CD4-positive, alpha-beta T cell treated with Interleukin-1 beta for 1 hour (primary cell): ENCODE measurements at regions not wholly inside any gene's neighbourhood (a gene's known extent, or its start where the extent isn't known, plus 50 kb on each side); places are given as distances from the start of the nearest gene placed in this dataset.

Experiments
- DNase-seq, 2 donors: peaks; one replicate each; pipeline ENCODE4 v3.0.0-alpha.2; 2020 to 2022

DNA sequence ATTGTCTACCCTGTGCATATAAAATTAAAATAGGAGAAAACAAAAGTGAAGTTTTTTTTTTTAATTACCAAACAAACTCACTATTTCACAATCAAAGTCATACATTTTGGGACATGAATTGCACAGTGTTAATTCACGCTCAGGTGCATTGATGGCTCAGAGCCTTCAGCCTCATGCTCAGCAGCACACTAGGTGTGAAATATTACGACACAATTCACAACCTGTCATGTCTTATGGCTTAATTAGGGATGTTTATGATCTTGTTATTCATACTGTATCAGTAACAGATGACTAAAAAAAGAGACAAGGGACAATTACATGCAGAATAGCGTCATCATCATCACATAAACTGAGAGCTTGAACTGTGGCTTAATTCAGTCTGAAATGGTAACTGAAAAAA lies 2005.5 kb upstream of the PCDH20 start:
- no peak for DNase-seq

DNA sequence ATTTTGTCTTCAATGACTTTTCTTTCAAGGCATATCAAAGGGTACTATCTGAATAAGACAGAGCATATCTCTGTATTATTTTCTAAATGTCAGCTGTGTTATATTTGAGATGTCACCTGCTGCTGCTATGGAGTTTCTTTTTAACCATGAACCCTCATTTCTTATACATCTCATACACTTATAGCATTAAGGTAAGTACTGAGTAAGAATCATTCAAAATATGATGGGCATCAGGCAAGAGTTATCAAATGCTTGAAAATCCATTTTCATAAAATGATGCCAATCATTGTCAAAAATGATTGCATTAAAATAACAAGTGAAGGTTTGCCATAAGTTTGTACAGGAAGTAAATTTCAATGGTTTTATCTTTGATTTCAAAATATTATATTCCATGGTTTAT lies 2005.0 kb upstream of the PCDH20 start:
- DNase-seq, result no peak

DNA sequence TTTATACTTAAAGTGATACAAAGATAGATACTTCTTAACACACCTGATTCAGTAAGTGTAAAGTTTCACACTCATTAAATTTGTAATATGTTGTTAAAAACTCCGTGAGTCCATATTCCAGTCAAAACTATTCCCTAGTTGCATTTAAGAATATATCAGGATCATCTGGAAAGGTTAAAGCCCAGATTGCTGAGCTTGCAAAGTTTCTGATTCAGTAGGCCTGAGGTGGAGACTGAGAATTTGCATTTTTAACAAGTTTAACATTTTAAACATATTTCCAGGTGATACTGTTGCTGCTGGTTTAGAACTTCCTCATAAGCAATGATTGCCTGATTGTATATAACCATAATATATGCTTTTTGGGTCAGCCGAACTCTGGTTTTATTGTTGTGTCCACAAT lies 1998.6 kb upstream of the PCDH20 start:
- DNase-seq, result no peak

DNA sequence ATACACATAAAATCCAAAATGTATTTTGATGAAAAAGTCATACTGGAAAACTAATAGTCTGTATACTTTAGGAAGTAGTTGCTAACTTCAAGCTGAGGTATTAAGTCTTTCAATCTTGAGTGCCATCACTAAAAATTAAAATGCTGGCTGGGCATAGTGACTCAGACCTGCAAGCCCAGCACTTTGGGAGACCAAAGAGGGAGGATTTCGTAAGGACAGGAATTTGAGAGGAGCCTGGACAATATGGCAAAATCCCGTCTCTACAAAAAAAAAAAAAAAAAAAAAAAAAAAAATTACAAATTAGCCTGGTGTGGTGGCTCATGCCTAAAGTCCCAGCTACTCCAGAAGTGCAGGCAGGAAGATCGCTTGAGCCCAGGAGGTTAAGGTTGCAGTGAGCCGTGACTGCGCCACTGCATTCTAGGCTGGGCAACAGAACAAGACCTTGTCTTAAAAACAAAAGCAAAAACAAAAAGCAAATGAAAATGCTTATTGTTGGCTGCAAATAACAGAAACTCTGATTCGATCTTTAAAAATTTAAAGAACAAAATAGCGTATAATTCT lies 1994.2 kb upstream of the PCDH20 start:
- DNase-seq, result no peak

DNA sequence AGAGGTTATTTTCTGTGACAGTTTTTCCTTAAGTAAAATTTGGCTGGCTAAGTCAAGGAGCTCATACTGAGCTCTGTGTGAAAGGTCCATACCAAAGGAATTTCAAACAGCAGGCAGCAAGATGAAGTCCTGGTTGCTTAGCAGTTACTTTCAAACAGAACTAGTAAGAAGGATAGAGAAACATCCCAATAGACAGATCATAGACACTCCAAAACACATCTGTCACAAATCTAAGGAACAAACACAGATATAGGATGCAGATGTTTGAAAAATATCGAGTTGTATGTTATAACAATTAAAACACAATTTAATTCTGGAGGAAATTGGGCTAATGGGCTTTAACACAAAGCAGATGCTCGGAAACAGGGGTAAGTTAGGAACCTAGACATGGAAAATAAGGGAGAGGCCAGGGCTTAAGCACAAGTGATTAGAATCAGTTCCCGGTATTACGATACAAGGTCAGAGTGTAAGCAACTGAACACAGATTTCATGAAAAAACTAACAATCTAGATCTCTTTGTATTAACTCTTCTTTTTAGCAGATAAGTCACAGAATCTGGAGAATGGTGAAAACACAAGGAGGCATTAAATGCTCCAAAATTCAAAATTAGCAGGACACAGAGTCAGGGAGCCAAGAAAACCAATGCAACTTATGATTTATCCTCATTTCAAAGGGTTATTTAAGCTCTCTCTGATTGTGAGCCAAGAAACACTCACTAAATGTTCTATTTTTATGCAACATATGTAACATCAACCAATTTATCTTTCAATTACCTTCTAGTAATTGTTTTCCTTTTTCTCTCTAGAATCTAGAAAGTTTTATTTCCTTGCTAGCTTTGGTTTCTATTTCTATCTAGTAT lies 1992.9 kb upstream of the PCDH20 start:
- no peak for DNase-seq

DNA sequence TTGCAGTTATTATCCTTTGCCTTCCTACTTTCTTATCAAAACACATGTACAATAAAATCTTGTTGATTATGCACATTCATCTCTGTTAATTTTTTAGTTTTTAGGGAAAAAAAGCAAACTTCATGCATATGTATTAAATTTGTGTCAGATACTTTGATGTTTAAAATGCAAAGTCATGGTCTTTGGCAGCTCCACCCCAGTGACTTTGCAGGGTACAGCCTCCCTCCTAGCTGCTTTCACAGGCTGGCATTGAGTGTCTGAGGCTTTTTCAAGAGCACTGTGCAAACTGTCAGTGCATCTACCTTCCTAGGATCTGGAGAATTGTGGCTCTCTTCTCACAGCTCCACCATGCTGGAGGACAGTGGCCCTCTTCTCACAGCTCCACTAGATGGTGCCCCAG lies 1988.1 kb upstream of the PCDH20 start:
- DNase-seq, result no peak

DNA sequence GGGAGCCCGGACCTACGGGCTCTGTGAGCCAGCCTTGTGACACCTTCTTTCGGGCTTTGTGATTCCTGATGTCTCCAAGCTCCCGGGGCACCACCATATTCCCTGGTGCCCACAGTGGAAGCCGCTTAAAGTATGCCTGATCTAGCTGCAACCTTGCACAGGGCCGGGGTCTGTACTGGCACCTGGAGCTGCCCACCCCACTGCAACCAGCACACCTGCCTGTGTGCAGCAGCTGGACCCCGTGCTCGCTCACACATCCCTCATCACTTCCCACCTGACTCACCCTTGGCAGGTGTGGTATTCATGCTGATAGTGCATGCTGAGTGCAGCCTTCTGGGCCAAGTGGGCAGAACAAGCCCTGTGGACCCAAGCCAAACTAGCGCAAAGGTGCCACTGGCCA lies 1981.1 kb upstream of the PCDH20 start:
- no peak for DNase-seq

DNA sequence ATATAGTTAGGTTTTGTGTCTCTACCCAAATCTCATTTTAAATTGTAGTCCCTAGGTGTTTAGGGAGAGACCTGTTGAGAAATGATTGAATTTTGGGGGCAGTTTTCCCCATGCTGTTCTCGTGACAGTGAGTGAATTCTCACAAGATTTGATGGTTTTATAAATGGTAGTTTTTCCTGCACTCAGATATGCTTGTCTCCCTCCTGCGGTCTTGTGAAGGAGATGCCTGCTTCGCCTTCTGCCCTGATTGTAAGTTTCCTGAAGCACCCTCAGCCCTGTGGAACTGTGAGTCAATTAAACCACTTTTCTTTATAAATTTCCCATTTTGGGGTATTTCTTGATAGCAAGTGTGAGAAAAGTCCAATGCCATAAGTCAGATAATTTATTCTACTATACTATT lies 1977.5 kb upstream of the PCDH20 start:
- no peak for DNase-seq

DNA sequence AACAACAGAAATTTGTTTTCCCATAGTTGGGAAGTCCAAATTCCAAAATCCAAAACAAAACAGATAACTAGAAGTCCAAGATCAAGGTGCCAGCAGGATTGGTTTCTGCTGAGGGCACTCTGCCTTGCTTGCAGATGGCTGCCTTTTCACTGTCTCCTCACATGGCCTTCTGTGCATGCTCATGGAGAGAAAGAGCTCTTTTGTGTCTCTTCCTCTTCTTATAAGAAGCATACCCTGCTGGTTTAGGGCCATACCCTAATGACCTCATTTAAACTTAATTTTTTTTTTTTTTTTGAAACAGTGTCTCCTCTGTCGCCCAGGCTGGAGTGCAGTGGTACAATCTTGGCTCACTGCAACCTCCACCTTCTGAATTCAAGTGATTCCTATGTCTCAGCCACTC lies 1974.1 kb upstream of the PCDH20 start:
- DNase-seq, result no peak

DNA sequence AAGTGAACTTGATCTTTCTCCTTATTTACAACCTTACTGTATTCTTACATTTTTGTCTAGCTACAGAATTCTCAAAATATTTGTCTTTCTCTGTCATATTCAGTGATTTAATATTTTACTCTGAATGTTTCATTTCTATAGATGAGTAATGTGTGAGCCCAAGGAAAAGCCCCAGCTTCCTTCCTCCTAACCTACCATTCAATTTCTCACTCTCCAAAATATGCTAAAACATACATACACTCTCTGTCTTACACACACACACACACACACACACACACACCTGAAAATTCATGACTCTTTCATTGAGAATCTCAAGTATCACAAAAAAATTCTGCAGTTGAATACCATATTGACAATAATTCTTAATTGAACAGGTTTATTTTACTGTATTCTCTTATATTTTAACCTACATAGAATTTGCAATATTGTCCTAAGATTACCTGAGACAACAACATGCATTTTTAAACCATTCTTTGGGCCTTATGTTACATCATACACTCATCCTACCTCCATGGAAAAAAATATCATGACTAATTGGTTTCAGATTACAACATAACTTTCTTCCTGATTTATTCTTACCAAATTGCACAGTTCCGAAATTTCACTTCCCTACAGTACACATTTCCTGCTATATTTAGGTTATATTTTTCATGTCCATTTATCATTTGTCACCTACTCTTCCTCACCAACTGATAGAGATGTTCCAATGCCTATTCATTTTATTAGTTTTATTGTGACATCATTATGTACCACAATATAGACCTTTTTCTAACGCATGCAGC lies 1965.6 kb upstream of the PCDH20 start:
- DNase-seq, result no peak

DNA sequence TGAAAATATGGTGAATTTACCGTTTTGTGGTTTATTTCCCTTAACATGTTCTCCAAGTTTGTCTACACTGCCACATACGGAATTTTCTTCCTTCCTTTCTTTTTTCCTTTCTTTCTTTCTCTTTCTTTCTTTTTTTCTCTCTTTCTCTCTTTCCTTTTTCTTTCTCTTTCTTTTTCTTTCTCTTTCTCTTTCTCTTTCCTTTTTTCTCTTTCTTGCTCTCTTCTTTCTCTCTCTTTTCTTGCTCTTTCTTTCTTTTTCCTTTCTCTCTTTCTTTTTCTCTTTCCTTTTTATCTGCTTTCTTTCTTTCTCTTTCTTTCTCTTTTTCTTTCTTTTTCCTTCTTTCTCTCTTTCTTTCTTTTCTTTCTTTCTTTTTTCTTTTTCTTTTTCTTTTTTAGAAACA lies 1962.3 kb upstream of the PCDH20 start:
- DNase-seq, result no peak

DNA sequence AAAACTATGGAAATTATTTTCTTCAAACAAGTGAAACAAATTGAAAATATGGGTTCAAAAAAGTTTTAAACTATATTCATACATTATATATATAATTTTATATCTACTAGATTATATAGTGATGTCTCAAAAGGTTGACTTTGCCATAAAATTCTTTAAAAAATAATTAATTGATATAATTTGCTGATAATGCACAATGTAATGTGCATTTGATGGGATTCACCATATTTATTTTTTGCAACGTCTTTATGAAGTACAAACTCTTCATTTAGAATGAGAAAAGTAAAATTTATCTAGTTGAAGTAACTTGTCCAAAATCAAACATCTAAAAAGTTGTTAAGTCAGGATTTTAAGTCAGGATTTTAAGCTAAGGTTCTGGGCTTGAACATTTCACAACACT lies 1954.5 kb upstream of the PCDH20 start:
- DNase-seq, result no peak

DNA sequence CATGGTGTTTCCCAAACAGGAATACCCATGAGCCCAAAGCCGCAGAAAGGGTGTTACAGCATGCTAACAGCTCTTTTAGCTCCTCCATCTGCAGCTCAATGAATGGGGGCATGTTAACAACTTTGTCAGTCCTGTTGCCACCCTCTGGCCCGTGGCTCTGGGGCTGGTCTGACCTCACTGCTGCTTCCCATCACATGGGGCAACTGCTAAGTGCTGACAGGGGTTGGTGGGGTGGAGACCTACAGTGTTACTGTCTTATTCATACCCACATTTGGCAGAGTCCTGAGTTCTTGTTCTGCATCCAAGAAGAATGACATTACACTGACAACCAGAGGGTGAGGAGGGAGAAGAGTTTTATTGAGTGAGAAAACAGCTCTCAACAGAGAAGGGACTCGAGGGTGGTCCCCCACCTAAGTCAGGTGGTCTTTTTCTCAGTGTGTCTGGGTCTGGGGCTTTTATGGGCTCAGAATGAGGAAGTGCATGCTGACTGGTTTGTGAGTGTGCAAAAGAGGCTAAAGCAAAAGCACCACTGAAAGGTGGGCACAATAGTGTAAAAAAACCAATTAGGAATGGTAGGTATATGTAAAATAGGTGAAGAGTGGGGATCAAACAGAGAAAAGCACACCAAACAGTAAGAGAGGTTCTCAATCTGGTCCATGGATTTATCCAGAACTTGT lies 1952.0 kb upstream of the PCDH20 start:
- DNase-seq, result no peak

DNA sequence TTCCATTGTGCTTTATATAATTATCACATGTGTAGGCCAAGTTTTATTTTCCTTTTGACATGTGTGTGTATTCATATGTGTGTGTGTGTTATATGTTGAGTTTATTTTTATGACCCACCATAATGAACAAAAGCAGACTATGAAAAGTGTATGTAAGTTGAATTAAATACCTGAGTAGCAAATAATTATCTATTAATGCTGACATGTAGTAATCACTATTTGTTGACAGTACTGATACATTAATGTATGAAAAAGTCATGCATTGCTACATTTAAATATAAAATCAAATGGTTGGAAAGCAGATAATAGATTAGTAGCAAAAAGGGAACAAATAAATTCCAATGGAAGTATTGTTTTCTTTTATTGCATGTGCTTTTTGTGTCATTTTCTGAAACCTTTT lies 1948.5 kb upstream of the PCDH20 start:
- DNase-seq, result no peak

DNA sequence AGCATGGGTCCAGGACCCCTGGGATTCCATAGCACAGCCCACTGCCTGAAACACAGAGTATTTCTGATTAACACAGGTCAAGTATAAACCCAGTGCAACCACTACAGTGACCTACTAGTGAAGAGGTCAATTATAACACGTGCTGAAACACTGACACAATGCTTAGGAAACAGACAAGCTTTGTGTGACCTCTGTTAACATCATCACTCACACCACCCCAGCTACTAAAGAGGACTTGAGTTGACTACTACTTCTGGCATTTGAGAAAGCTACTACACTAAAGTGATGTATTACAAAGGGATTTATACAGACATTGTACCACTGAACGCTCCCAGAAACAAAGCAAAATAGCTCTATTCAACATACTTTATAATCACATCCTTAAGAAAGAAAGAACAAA lies 1935.9 kb upstream of the PCDH20 start:
- no peak for DNase-seq

DNA sequence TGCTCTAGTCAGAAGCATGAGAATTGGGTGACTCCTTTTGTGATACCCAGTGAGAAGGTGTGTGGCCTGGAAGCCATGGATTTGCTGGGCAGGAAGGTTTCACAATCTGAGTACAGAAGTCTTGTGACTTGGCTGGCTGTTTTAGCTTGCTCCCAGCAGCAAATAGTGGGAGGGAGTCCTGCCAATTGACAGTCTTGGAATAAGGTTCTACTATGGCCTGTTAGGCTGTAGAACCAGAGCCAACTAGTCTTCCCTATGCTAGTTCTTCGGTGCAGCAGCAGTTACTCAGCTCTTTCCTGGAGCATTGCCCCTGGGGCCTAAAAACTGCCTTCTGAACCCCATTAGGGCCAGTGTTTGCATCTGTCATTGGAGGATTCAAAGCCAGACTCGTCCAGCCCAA lies 1935.4 kb upstream of the PCDH20 start:
- DNase-seq, result no peak

DNA sequence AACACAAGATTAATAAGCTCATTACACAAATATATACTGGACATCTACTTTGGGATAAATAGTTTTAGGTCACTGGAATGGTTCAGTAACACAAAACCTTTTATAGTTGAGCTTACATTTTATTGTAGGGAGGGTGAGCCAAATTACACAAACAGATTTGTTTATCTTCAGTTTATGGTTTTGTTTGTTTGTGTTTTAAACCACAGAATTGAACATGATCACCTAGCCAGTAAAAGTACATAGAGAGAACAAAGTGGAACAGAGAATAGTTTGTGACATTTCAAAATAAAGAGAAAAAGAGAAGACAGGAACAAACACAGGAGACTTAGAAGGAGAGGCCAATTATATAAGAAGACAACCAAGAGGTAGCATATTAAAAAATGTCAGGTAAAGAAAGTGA lies 1930.2 kb upstream of the PCDH20 start:
- no peak for DNase-seq

DNA sequence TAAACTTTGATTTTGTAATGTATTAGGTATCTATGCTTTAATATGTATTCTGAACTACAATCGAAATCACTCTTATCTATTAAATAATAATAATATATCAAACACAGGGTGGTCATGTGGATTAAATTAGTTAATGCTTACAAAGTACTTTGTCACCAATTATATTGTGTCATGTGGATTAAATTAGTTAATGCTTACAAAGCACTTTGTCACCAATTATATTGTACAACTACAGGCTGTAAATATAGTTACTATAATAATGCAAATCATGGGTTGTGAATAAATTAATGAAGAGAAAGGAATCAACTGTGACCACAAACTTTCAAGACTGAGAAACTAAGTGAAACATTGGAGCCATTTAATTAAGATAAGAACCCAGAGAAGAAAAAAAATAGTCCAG lies 1929.1 kb upstream of the PCDH20 start:
- no peak for DNase-seq

DNA sequence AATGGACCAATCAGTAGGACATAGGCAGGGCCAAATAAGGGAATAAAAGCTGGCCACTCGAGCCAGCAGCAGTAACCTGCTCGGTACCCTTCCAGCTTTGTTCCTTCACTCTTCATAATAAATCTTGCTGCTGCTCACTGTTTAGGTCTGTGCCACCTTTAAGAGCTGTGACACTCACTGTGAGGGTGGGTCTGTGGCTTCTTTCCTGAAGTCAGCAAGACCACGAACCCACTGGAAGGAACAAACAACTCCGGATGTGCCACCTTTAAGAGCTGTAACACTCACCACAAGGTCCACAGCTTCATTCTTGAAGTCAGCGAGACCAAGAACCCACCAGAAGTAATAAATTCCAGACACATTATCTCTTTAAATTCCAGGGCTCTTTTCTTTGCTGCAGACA lies 1922.3 kb upstream of the PCDH20 start:
- DNase-seq, result no peak

DNA sequence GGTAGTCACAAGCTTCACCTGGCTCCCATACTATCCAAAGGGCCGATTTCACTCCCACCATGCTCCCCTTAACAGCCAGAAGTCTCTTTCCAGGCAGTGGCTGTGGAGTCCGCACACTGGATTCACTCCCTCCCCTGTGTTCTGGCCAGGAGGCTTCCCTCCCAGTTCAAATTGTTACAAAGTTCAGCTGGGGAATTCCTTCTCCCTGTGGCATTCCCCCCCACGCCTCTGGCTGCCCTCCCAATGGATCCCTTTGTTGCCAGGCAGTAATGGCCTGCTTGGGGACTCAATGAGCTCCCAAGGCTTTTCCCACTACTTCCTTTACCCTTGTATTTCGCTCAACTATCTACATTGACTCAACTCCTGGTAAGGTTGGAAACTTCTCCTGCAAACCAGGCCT lies 1921.4 kb upstream of the PCDH20 start:
- DNase-seq, result no peak

DNA sequence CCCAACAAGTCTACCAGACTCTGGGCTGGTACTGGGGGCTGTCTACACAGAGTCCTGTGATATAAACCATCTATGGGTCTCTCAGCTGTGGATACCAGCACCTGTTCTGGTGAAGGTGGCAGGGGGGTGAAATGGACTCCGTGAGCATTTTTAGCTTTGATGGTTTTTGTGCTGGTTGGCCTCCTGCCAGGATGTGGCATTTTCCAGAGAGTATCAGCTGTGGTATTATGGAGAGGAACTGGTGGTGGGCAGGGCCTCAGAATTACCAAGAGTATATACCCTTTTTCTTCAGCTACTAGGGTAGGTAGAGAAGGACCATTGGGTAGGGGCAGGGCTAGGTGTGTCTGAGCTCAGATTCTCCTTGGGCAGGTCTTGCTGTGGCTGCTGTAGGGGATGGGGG lies 1920.9 kb upstream of the PCDH20 start:
- DNase-seq, result no peak

DNA sequence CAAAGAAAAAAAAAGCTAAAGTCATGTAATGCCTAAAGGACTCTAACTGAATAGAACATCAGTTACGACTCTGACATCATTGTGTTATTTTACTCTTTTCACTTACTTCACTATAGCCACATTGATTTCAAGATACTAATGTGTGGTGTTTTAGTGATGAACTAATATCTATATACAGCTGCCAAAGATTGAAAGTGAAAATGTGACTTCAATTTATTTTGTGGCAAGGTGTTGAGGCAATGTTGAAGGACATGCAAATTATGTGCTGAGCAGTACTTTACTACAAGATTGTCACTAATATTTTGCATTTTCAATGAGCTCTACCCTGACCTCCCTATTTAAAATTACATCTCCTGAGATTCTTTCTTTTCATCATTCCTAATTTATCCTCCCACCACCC lies 1911.9 kb upstream of the PCDH20 start:
- DNase-seq, result no peak

DNA sequence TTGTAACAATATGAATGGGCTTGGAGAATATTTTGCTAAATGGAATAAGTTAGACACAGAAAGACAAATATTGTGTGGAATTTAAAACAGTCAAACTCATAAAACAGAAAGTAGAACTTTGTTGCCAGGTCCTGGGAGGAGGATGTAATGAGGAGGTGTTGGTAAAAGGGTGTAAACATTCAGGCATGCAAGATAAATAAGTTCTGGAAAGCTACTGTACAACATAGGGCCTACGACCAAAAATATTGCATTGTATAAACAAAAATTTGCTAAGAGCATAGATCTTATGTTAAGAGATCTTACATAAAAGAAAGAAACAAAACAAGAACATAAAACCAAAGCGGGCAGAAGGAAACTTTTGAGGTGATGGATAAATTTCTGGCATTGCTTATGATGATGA lies 1907.8 kb upstream of the PCDH20 start:
- DNase-seq, result no peak

DNA sequence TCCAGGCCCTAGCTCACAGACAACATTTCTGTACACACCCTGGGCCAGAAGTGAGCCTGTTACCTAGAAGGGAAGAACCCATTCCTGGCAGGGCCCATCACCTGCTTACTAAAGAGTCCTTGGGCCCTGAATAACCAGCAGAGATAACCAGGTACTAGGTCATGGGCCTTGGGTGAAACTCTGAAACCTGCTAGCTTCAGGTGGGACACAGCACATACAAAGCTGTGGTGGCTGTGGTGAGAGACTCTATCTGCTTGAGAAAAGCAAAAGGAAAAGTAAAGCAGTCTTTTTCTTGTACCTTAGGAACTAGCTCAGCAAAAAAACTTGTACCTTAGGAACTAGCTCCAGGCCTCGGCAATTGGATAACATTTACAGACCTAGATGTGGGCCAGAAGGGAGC lies 1895.9 kb upstream of the PCDH20 start:
- DNase-seq, result no peak
